Heart left ventricle (tissue), 13 donors: ENCODE measurements at regions not wholly inside any gene's neighbourhood (a gene's known extent, or its start where the extent isn't known, plus 50 kb on each side); places are given as distances from the start of the nearest gene placed in this dataset.

Experiments used
- POLR2A ChIP-seq, 2 donors: fragments of 450-650 bp; IDR thresholded peaks; one replicate each; pipeline ENCODE4 v1.6.1; 2017; ENCODE audit warnings: antibody characterized with exemption in 2 of 2, mild to moderate bottlenecking in 2 of 2, moderate library complexity in 2 of 2
- TF ChIP-seq, protein P1 (sequence below), 12 donors: fragments of 200-600 bp; sonication (generic) in 4 of 12; IDR thresholded peaks; one replicate each; pipeline versions ENCODE4 v1.5.0 to v1.8.0; 2018 to 2022; ENCODE audit warnings: antibody characterized with exemption in 12 of 12, mild to moderate bottlenecking in 5 of 12
- donor health status: ischemic (EF 13 %, LVEDD 7.1; RV severe dilation, severe dysfunction).
- donor health status: DM: no; HTN: yes; CAD: no.
- donor health status: DM: no; HTN: no; CAD: no.
- donor health status: ischemic (EF 25% LVEDD 6.9; RV normal size, moderate dysfunction).
- donor health status: ischemic (EF 25% LVEDD 5.7; RV mildly dilated, moderate dysfunction).
- donor health status: ischemic (EF 35%, LVEDD 5.7; RV mildly dilated, moderate dysfunction).
- donor health status: nonischemic (EF 11% LVEDD 7.7; RV severe dilation, severe dysfunction).
- donor health status: DM: yes; HTN: yes; CAD: no.
- donor health status: PGD.
- donor health status: ischemic (EF 29% LVEDD 5.4; RV normal size, mild dysfunction).
- donor health status: nonischemic (EF 23%, LVEDD 6.1; RV moderate dilation, normal function).

DNA sequence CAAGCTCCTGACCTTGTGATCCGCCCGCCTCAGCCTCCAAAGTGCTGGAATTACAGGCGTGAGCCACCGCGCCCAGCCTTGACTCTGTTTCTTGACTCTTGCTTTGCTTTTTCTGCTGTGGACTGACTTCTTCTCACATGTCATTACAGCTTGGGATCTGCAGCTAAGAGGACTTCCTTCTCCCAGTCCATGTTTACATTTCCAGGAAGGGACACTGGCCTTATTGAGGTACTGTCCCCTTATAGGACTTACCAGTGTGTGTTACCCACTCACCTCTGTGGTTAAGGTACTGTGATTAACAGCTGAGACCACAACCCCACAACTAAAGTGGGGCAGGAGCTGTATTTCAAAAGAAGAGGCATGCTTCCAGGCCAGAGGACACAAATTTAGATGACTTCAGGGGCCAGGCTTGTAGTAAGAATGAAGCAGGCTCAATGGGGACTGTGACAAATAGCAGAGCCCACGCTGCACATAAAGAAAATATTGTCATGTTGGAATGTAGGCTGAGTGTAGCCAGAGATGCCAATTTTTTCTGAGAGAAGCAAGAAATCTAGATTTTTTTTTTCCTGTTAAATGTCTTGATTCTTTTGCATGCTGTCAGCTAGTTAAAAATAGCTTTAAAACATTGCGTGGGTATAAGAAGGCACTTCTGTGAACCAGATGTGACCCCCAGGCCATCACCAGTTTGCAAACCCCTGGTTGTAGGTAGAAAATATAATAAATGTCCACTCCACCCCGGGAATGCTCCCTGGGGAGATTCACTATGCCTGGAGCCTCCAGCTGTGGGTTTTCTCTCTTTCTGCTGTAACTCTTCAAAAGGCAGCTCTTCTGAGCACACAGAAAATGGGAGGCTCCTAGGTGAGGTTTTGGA, 75.0 kb downstream of the PTPDC1 start:
- TF ChIP-seq, protein P1, sequence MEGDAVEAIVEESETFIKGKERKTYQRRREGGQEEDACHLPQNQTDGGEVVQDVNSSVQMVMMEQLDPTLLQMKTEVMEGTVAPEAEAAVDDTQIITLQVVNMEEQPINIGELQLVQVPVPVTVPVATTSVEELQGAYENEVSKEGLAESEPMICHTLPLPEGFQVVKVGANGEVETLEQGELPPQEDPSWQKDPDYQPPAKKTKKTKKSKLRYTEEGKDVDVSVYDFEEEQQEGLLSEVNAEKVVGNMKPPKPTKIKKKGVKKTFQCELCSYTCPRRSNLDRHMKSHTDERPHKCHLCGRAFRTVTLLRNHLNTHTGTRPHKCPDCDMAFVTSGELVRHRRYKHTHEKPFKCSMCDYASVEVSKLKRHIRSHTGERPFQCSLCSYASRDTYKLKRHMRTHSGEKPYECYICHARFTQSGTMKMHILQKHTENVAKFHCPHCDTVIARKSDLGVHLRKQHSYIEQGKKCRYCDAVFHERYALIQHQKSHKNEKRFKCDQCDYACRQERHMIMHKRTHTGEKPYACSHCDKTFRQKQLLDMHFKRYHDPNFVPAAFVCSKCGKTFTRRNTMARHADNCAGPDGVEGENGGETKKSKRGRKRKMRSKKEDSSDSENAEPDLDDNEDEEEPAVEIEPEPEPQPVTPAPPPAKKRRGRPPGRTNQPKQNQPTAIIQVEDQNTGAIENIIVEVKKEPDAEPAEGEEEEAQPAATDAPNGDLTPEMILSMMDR (IDR thresholded peaks at IDR 0.05), result no peak
- TF ChIP-seq POLR2A (IDR thresholded peaks at IDR 0.05), result no peak
